SK-N-SH treated with all-trans-retinoic acid at 6 μM for 48 hours (cell line): ENCODE measurements at regions not wholly inside any gene's neighbourhood (a gene's known extent, or its start where the extent isn't known, plus 50 kb on each side); places are given as distances from the start of the nearest gene placed in this dataset.

ENCODE experiments used
- ATAC-seq: fragments of 200-7000 bp; cut with Tn5 transposase; 3 replicates; pipeline ENCODE4 v1.9.1; 2020; ENCODE audit warnings: mild to moderate bottlenecking, moderate library complexity
- ARNTL ChIP-seq: fragments of 450-650 bp; formaldehyde crosslinking; IDR thresholded peaks from 2 replicates; pipeline ENCODE4 v1.5.0; 2020; ENCODE audit warnings: low read depth, mild to moderate bottlenecking, moderate library complexity, borderline replicate concordance
- BACH2 ChIP-seq: fragments of 250-450 bp; sonication (Bioruptor Pico); IDR thresholded peaks from 2 replicates; pipeline ENCODE4 v1.9.0; 2021; ENCODE audit warnings: mild to moderate bottlenecking, borderline replicate concordance
- CSDC2 ChIP-seq: fragments of 250-450 bp; sonication (Bioruptor Pico); IDR thresholded peaks from 2 replicates; pipeline ENCODE4 v1.5.0; 2020; ENCODE audit warnings: mild to moderate bottlenecking, moderate library complexity
- CSRNP3 ChIP-seq: fragments of 250-450 bp; sonication (Bioruptor Pico); IDR thresholded peaks from 2 replicates; pipeline ENCODE4 v1.5.1; 2021; ENCODE audit warnings: mild to moderate bottlenecking, moderate library complexity
- GLIS3 ChIP-seq: fragments of 250-450 bp; sonication (Bioruptor Pico); IDR thresholded peaks from 2 replicates; pipeline ENCODE4 v1.5.0; 2020; ENCODE audit warnings: mild to moderate bottlenecking, moderate library complexity
- ISL1 ChIP-seq: fragments of 250-450 bp; sonication (Bioruptor Pico); IDR thresholded peaks from 2 replicates; pipeline ENCODE4 v2.1.2; 2022; ENCODE audit warnings: mild to moderate bottlenecking, moderate library complexity
- OSR1 ChIP-seq: fragments of 250-450 bp; sonication (Bioruptor Pico); IDR thresholded peaks from 2 replicates; pipeline ENCODE4 v1.8.0; 2022; ENCODE audit warnings: moderate library complexity, mild to moderate bottlenecking, inconsistent platforms
- POU6F1 ChIP-seq: fragments of 250-450 bp; sonication (Bioruptor Pico); IDR thresholded peaks from 2 replicates; pipeline ENCODE4 v1.8.0; 2021; ENCODE audit warnings: low read depth, mild to moderate bottlenecking, moderate library complexity, borderline replicate concordance
- PPARA ChIP-seq: fragments of 250-450 bp; sonication (Bioruptor Pico); IDR thresholded peaks from 2 replicates; pipeline ENCODE4 v1.5.0; 2020; ENCODE audit warnings: mild to moderate bottlenecking, borderline replicate concordance
- SNAI2 ChIP-seq: fragments of 250-450 bp; sonication (Bioruptor Pico); IDR thresholded peaks from 2 replicates; pipeline ENCODE4 v1.5.0; 2020; ENCODE audit warnings: mild to moderate bottlenecking, moderate library complexity
- TCF4 ChIP-seq: fragments of 250-450 bp; sonication (Bioruptor Pico); IDR thresholded peaks from 2 replicates; pipeline ENCODE4 v1.8.0; 2021; ENCODE audit warnings: mild to moderate bottlenecking, moderate library complexity, borderline replicate concordance
- TOX ChIP-seq: fragments of 250-450 bp; sonication (Bioruptor Pico); IDR thresholded peaks from 2 replicates; pipeline ENCODE4 v1.8.0; 2021; ENCODE audit warnings: mild to moderate bottlenecking, moderate library complexity, borderline replicate concordance
- TSHZ2 ChIP-seq: fragments of 250-450 bp; sonication (Bioruptor Pico); IDR thresholded peaks from 2 replicates; pipeline ENCODE4 v1.5.0; 2020; ENCODE audit warnings: mild to moderate bottlenecking, moderate library complexity
- ZC3H10 ChIP-seq: fragments of 250-450 bp; sonication (Bioruptor Pico); IDR thresholded peaks from 2 replicates; pipeline ENCODE4 v1.5.1; 2021; ENCODE audit warnings: mild to moderate bottlenecking, moderate library complexity
- ZFP3 ChIP-seq: fragments of 250-450 bp; sonication (Bioruptor Pico); IDR thresholded peaks from 2 replicates; pipeline ENCODE4 v1.5.0; 2020; ENCODE audit warnings: mild to moderate bottlenecking, moderate library complexity
- ZNF565 ChIP-seq: fragments of 450-650 bp; formaldehyde crosslinking; conservative IDR thresholded peaks from 2 replicates; pipeline ENCODE4 v1.5.0; 2020; ENCODE audit warnings: low read depth, mild to moderate bottlenecking, moderate library complexity
- ZNF8 ChIP-seq: fragments of 450-650 bp; formaldehyde crosslinking; IDR thresholded peaks from 2 replicates; pipeline ENCODE4 v1.5.0; 2020; ENCODE audit warnings: mild to moderate bottlenecking, moderate library complexity
- TF ChIP-seq, protein P1 (sequence below): fragments of 250-450 bp; sonication (Bioruptor Pico); IDR thresholded peaks from 2 replicates; pipeline ENCODE4 v1.5.1; 2020; ENCODE audit warnings: low read depth, mild to moderate bottlenecking, moderate library complexity
- TF ChIP-seq, protein P2 (sequence below): fragments of 250-450 bp; sonication (Bioruptor Pico); IDR thresholded peaks from 2 replicates; pipeline ENCODE4 v1.8.0; 2020; ENCODE audit warnings: mild to moderate bottlenecking, moderate library complexity, borderline replicate concordance

DNA sequence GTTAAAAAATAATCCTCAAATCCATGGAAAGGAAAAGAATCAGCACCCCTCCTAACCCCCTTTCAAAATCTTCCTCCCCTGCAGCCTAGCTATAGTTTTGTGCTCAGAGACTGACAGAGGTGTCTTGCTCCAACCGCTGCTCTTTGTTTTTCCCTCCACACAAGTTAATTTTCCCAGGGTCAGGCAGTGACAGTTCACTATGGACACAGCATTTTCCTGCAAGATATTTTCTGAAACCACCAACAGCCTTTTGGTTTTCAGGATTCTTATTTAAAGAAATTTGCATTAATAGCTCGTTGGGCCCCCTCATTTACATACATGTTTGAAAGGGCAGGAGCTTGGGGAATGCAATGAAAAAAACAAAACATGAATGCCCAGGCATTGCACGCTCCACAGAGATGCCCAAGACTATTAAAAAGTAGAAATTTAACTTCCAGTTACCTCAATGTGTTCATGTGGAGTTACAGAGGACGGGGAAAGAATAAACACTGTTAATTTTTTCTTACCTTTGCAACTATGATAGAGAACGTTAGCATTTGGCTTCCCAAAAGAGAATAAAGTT is 71.4 kb upstream of the CXCR4 start:
- no peak for ATAC-seq
- TF ChIP-seq TOX (CRISPR knock-in tag) (no peak), ZNF565 (CRISPR knock-in tag) (no peak), CSRNP3 (no peak), SNAI2 (CRISPR knock-in tag) (no peak), PPARA (CRISPR knock-in tag) (no peak), GLIS3 (CRISPR knock-in tag) (no peak), TCF4 (CRISPR knock-in tag) (no peak), TSHZ2 (no peak)
- TF ChIP-seq, protein P1, sequence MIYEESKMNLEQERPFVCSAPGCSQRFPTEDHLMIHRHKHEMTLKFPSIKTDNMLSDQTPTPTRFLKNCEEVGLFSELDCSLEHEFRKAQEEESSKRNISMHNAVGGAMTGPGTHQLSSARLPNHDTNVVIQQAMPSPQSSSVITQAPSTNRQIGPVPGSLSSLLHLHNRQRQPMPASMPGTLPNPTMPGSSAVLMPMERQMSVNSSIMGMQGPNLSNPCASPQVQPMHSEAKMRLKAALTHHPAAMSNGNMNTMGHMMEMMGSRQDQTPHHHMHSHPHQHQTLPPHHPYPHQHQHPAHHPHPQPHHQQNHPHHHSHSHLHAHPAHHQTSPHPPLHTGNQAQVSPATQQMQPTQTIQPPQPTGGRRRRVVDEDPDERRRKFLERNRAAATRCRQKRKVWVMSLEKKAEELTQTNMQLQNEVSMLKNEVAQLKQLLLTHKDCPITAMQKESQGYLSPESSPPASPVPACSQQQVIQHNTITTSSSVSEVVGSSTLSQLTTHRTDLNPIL (CRISPR knock-in tag) = no peak
- TF ChIP-seq, protein P2, sequence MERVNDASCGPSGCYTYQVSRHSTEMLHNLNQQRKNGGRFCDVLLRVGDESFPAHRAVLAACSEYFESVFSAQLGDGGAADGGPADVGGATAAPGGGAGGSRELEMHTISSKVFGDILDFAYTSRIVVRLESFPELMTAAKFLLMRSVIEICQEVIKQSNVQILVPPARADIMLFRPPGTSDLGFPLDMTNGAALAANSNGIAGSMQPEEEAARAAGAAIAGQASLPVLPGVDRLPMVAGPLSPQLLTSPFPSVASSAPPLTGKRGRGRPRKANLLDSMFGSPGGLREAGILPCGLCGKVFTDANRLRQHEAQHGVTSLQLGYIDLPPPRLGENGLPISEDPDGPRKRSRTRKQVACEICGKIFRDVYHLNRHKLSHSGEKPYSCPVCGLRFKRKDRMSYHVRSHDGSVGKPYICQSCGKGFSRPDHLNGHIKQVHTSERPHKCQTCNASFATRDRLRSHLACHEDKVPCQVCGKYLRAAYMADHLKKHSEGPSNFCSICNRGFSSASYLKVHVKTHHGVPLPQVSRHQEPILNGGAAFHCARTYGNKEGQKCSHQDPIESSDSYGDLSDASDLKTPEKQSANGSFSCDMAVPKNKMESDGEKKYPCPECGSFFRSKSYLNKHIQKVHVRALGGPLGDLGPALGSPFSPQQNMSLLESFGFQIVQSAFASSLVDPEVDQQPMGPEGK (CRISPR knock-in tag) = no peak

- TF ChIP-seq BACH2 (CRISPR knock-in tag) (no peak), ARNTL (CRISPR knock-in tag) (no peak), SNAI2 (CRISPR knock-in tag) (no peak), POU6F1 (CRISPR knock-in tag) (no peak)
- TF ChIP-seq, protein P1 (CRISPR knock-in tag) = no peak
- no peak for ATAC-seq
Measured at GRCh38 chr2:136188086-136188485, 70.1 kb upstream of the CXCR4 start.

DNA sequence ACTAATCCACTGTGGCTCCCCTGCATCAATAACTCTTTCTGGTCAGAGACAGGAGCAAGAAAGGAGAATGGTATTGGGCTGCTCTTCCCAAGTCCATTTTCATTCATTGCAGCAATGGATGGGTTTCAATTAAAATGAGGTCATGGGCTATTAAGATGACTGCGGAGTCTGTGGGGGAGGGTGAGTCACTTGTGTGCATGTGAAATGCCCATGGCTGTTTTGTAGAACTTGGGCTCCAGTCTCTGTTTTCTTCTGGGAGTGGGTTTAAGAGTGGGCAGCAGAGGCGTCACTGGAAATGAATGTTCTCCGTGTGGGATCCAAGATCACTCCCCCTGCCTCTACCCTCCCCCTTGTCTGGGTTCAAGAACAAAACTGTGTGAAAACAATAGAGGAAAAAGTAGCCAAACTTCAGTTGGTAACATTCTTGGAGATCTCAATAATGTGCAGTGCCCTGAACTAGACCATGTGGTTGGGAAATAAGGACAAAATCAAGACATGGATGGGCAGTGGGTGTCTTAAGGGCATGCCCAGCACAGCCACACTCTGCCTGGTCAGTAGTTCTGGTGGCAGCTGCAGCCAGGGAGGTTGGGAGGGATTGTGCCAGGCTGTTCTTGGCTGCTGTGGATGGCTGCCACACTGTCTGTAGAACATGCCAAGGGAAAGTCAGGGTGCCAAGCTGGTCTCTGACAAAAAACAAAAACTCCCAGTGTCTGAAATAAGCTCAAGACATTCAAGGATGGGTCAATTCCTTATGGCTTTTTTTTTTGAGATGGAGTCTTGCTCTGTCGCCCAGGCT is 68.2 kb upstream of the CXCR4 start:
- ATAC-seq = no peak
- no peak for TF ChIP-seq CSDC2 (CRISPR knock-in tag)

DNA sequence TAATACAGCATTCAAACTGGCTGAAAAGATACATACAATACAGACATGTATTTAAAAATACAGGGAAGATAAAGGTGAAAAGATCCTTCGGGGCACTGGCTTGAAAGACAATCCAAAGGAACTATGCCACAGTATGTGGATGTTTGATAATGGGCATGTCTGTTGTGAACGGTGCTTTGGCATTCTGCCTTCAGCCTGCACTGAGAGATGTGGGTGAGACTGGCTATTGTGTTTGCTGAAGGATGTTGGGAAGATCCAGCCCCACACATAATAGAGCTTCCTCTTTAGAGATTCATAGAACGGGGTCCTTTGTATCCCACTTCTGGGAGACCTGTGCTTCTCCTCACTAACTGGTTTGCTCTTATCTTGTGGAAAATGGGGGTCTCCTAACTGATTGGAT is 65.1 kb upstream of the CXCR4 start:
- ATAC-seq = no peak
- TF ChIP-seq ZNF8 (CRISPR knock-in tag) (no peak), TCF4 (CRISPR knock-in tag) (no peak), ZC3H10 (CRISPR knock-in tag) (no peak), TOX (CRISPR knock-in tag) (no peak), ISL1 (CRISPR knock-in tag) (no peak), OSR1 (CRISPR knock-in tag) (no peak), GLIS3 (CRISPR knock-in tag) (no peak), ZFP3 (CRISPR knock-in tag) (no peak)
- TF ChIP-seq, all 23 proteins: peak for 0
